Erythroblast (primary cell): ENCODE measurements at regions not wholly inside any gene's neighbourhood (a gene's known extent, or its start where the extent isn't known, plus 50 kb on each side); places are given as distances from the start of the nearest gene placed in this dataset.

ENCODE experiments used
- GATA1 ChIP-seq: IDR thresholded peaks from 2 replicates; pipeline ENCODE4 v1.6.1; 2011; ENCODE audit warnings: low read depth, mild to moderate bottlenecking, control low read depth, low read length, moderate library complexity
- POLR2A ChIP-seq: IDR thresholded peaks from 2 replicates; pipeline ENCODE4 v1.6.1; 2011; ENCODE audit warnings: mild to moderate bottlenecking, low read length

DNA sequence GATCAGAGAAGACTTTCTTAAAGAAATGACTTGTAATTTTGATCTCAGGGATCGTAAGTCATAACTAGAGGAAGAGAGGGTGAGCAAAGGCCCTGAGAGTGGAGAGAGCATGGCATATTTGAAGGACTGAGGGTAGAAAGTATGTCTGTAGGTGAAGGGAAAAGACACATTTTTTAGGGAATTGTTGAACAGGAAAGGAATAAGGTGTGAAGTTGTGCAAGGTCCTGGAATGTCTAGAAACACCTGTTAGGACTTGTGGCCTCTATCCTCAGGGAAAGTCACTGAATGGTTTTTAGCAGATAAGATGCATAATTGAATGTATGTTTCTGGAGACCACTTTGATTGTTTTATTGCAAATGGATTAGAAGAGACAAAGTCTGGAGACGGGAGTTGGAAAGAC is 62.5 kb upstream of the ACTR3 start:
- no peak for TF ChIP-seq GATA1
- TF ChIP-seq POLR2A: no peak
